ENCODE measurements at regions not wholly inside any gene's neighbourhood (a gene's known extent, or its start where the extent isn't known, plus 50 kb on each side); places are given as distances from the start of the nearest gene placed in this dataset.

- TF ChIP-seq, protein P1, sequence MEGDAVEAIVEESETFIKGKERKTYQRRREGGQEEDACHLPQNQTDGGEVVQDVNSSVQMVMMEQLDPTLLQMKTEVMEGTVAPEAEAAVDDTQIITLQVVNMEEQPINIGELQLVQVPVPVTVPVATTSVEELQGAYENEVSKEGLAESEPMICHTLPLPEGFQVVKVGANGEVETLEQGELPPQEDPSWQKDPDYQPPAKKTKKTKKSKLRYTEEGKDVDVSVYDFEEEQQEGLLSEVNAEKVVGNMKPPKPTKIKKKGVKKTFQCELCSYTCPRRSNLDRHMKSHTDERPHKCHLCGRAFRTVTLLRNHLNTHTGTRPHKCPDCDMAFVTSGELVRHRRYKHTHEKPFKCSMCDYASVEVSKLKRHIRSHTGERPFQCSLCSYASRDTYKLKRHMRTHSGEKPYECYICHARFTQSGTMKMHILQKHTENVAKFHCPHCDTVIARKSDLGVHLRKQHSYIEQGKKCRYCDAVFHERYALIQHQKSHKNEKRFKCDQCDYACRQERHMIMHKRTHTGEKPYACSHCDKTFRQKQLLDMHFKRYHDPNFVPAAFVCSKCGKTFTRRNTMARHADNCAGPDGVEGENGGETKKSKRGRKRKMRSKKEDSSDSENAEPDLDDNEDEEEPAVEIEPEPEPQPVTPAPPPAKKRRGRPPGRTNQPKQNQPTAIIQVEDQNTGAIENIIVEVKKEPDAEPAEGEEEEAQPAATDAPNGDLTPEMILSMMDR (IDR thresholded peaks at IDR 0.05; ENCODE audit: low read length): no peak
- TF ChIP-seq EZH2 (IDR thresholded peaks at IDR 0.05; ENCODE audit: borderline replicate concordance, low read length): no peak
Measured at GRCh38 chr10:33695536-33695935, 361.1 kb upstream of the NRP1 start.

Measured in OCI-LY1 (cell line).